Osteoblast (primary cell): ENCODE measurements at regions not wholly inside any gene's neighbourhood (a gene's known extent, or its start where the extent isn't known, plus 50 kb on each side); places are given as distances from the start of the nearest gene placed in this dataset.

Experiments used
- DNase-seq: peaks from one replicate; pipeline ENCODE4 v3.0.0; 2011; ENCODE audit warnings: low spot score, mixed read lengths; ENCODE audit not compliant: insufficient read length; ENCODE audit errors: missing footprints
- H2AFZ ChIP-seq: 2 replicates; pipeline ENCODE4 v1.6.0; 2011; ENCODE audit warnings: mild to moderate bottlenecking, low read length
- H3K27ac ChIP-seq: 2 replicates; pipeline ENCODE4 v1.5.1; 2011; ENCODE audit warnings: mild to moderate bottlenecking, low read depth, low read length, moderate library complexity
- H3K27me3 ChIP-seq: 2 replicates; pipeline ENCODE4 v1.6.0; 2012; ENCODE audit warnings: mild to moderate bottlenecking, control low read depth, inconsistent platforms, low read length, moderate library complexity; ENCODE audit not compliant: insufficient read depth
- H3K36me3 ChIP-seq: 2 replicates; pipeline ENCODE4 v1.5.1; 2011; ENCODE audit warnings: mild to moderate bottlenecking, low read length, control low read depth, moderate library complexity; ENCODE audit not compliant: insufficient read depth
- H3K4me1 ChIP-seq: 2 replicates; pipeline ENCODE4 v1.5.1; 2011; ENCODE audit warnings: mild to moderate bottlenecking, low read length, control low read depth, moderate library complexity; ENCODE audit not compliant: insufficient read depth
- H3K4me2 ChIP-seq: 2 replicates; pipeline ENCODE4 v1.6.0; 2011; ENCODE audit warnings: mild to moderate bottlenecking, low read length; ENCODE audit not compliant: insufficient read depth
- H3K4me3 ChIP-seq: fragments of 200-600 bp; sonication (generic); 3 replicates; pipeline ENCODE4 v1.5.1; 2012; ENCODE audit warnings: mild to moderate bottlenecking, low read length, inconsistent platforms; ENCODE audit not compliant: insufficient read depth
- H3K79me2 ChIP-seq: 2 replicates; pipeline ENCODE4 v1.6.0; 2012; ENCODE audit warnings: mild to moderate bottlenecking, low read length, control low read depth, inconsistent platforms; ENCODE audit not compliant: insufficient read depth
- H3K9me3 ChIP-seq: 2 replicates; pipeline ENCODE4 v1.5.1; 2011; ENCODE audit warnings: low read depth, low read length, control low read depth
- H4K20me1 ChIP-seq: 2 replicates; pipeline ENCODE4 v1.6.0; 2012; ENCODE audit warnings: mild to moderate bottlenecking, low read length, control low read depth; ENCODE audit not compliant: insufficient read depth
- TF ChIP-seq, protein P1 (sequence below): IDR thresholded peaks from 2 replicates; pipeline ENCODE4 v1.5.1; 2011; ENCODE audit warnings: mild to moderate bottlenecking, low read depth, low read length, moderate library complexity; ENCODE audit errors: extremely low read depth

DNA sequence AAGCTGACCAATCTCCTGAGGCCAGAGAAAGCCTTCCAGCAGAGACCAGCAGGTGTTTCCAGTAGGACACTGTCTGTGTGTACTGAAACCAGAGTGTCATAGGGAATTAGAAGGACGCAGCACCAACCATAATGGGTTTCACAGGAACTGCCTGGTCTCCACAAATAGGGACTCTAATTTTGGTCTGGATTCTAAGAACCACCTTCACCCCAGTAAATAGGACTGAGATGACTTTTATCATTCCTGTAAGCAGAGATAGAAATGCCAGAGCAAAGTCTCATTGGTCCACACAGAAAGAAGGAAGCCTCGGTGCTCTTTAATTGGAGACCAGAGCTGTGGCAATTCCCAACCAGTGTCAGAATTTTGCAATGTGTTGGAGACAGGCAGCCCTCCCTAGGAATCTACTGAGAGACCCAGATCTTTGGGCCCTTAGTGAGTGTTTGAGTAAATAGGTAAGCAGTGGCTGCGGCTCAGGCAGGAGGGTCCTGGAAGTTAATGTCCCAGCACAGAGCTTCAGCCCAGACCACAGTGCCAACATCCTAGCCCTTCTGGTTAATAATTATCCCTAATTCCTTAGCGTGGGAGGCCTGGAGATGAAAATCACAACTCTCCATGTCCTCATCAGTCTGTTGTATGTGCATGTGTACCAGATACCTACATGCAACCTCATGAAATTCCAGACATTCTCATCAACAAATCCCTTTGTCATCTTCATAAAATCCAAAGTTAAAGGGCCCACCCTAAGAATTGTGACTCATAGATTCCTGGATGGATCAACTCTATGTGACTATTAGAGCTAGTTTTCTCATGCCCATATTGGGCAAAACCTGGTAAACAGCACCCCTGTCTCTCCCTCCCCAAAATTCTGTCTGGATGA is 81.2 kb downstream of the UNC5CL start:
- Histone ChIP-seq H3K27me3 (no peaks in the 10 kb centered on the region), H3K4me2 (no peak overlapping the region), H2AFZ (no peak overlapping the region), H3K36me3 (no peaks in the 10 kb centered on the region), H3K27ac (peak overlapping the region; percentile 35), H3K4me1 (peaks cover 17% of the 10 kb centered on the region), H3K4me3 (no peak overlapping the region), H4K20me1 (no peaks in the 10 kb centered on the region), H3K79me2 (no peaks in the 10 kb centered on the region), H3K9me3 (no peaks in the 10 kb centered on the region)
- DNase-seq: peak; percentile 84
- TF ChIP-seq, protein P1, sequence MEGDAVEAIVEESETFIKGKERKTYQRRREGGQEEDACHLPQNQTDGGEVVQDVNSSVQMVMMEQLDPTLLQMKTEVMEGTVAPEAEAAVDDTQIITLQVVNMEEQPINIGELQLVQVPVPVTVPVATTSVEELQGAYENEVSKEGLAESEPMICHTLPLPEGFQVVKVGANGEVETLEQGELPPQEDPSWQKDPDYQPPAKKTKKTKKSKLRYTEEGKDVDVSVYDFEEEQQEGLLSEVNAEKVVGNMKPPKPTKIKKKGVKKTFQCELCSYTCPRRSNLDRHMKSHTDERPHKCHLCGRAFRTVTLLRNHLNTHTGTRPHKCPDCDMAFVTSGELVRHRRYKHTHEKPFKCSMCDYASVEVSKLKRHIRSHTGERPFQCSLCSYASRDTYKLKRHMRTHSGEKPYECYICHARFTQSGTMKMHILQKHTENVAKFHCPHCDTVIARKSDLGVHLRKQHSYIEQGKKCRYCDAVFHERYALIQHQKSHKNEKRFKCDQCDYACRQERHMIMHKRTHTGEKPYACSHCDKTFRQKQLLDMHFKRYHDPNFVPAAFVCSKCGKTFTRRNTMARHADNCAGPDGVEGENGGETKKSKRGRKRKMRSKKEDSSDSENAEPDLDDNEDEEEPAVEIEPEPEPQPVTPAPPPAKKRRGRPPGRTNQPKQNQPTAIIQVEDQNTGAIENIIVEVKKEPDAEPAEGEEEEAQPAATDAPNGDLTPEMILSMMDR: no peak

DNA sequence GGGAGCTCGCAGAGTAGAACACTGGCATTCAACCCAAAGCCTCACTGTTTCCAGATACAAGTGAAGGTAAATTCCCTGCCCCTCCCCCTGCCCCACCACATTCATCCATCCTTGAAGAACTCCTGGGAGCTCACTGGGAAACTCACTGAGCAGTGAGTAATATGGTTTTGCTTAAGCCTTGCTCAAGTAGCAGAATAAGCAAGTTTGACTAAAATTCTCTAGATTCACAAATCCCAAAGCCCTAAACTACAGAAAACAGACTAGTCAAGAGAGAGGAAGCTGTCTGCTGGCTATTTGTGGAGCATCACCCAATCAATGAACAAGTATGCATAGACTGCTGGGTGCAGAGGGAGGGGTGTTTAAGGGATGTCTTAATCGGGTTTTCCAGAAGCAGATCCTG is 82.1 kb downstream of the UNC5CL start:
- Histone ChIP-seq H3K27ac (no peak overlapping the region), H3K36me3 (no peaks in the 10 kb centered on the region), H3K4me3 (no peak overlapping the region), H3K9me3 (no peaks in the 10 kb centered on the region), H3K79me2 (no peaks in the 10 kb centered on the region), H4K20me1 (no peaks in the 10 kb centered on the region), H2AFZ (no peak overlapping the region), H3K4me1 (peaks cover 16% of the 10 kb centered on the region), H3K4me2 (no peak overlapping the region), H3K27me3 (no peaks in the 10 kb centered on the region)
- TF ChIP-seq, protein P1: no peak
- no peak for DNase-seq

DNA sequence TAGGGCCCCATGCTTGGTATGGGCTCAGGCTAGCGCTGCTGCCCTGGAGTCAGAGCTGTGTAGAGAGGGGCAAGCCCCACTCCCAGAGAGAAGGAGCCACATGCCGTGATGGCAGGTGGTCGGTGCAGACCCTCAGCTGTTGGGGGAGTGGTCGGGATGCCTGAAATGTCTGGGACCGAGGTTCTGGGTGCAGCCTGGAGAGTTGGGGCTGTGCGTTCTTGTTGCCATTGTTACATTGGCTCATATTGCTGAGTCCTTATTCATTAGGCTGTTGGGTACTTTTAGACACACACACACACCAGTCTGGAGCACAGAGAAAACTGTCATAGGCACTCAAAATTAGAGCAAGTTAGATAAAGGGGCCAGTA is 83.9 kb downstream of the UNC5CL start:
- TF ChIP-seq, protein P1: no peak
- Histone ChIP-seq H3K9me3 (no peaks in the 10 kb centered on the region), H3K4me3 (no peak overlapping the region), H3K4me2 (no peak overlapping the region), H4K20me1 (no peaks in the 10 kb centered on the region), H3K27ac (no peak overlapping the region), H3K4me1 (peaks cover 34% of the 10 kb centered on the region), H3K79me2 (no peaks in the 10 kb centered on the region), H3K27me3 (no peaks in the 10 kb centered on the region), H3K36me3 (no peaks in the 10 kb centered on the region), H2AFZ (no peak overlapping the region)
- DNase-seq: no peak

DNA sequence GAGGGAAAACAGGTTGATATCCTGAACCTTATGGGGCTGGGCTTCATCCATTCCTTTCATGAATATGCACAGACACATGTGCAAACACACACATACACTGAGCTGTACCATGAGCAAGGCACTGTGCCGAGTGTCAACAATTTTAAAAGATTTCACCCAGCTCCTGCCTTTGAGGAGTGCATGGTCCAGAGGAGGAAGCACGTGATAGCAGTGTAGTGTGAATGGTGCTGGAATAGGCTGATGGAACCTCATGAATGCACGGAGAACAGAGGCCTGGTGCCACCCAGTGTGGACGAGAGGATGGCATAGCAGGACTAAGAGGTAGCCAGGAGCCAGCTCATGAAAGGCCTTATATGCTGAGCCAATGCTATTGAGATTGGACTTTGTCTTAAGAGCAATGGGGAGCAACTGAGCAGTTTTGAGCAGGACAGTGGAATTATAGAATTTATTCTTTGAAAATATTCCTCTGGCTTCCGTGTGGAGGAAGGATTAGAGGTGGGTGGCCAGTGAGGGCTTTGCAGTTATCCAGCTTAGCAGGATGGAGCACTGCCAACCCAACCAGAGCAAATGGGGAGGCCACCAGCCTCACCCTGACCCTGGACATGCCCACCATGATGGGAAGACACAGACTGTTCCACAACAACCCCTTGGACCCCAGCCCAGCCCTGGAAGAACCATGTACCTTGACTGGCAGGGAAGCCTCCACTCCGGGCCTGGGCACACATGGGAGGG is 84.4 kb downstream of the UNC5CL start:
- H2AFZ ChIP-seq: no peak overlapping the region
- H3K79me2 ChIP-seq: no peaks in the 10 kb centered on the region
- no peak overlapping the region for H3K4me3 ChIP-seq
- H3K9me3 ChIP-seq: no peaks in the 10 kb centered on the region
- no peaks in the 10 kb centered on the region for H4K20me1 ChIP-seq
- DNase-seq: no peak
- no peak overlapping the region for H3K27ac ChIP-seq
- H3K4me1 ChIP-seq: peaks cover 39% of the 10 kb centered on the region
- H3K27me3 ChIP-seq: no peaks in the 10 kb centered on the region
- TF ChIP-seq, protein P1: no peak
- H3K36me3 ChIP-seq: no peaks in the 10 kb centered on the region
- no peak overlapping the region for H3K4me2 ChIP-seq
